GM18858 (cell line): ENCODE measurements at regions not wholly inside any gene's neighbourhood (a gene's known extent, or its start where the extent isn't known, plus 50 kb on each side); places are given as distances from the start of the nearest gene placed in this dataset.

Experiments
- ATAC-seq: cut with Tn5 transposase; IDR thresholded peaks from one replicate; pipeline ENCODE4 v1.9.1; 2021; ENCODE audit not compliant: unreplicated experiment

DNA sequence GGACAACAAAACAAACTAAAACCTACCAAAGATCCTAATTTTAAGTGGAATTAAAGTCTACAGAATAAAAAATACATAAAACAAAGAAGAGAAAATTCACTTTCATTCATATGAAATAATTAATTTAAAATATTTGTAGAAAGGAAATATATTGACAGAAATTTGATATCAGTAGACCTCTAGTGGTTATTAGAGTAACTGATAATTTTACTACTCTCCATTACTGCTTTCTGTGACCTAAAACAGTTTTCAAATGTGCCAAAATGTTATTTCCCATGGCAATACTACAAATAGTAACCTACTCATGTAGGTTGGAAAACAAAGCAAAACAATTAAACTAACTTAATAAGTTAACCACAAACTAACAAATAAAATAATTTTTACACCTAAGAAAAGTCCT lies 147.1 kb downstream of the NOL4 start:
- ATAC-seq: no peak

DNA sequence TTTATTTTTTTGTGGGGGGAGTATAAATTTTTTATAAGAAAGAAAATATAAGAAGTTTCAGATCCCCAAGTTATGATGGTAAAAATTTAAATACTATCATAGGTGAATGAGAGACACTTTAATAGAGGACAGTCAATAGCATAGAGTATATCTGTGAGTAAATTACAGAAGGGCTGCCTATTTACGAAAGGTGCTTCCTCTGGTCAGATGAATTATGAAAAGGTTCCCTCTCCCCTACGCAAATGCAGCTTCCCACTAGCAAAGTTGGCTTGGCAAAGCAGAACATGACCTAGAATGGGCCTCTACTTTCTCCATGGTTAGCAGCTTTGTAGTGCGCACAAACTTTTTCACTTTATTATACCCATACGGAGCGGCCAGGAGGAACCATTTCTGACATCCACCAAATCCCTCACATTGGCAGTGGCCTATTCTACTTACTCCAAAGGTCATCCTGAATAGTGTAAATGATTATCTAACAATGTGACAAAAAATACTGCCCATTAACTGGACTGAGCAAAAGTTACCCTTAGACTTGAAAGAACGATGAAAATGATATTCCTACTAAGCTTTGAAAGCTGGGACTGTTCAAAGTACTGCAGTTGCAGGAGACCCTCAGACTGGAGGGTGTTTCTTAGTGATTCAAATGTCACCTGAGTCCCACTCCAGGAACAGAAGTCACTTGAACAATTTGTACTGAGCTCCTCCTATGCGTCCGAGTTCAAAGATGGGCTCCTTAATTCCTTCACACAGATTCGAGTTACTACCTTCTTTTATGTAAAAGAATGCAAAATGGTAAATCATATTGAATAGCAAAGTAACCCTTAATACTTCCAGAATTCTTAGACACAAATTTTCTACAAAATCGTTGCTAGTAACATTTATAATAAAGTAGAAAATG lies 148.5 kb downstream of the NOL4 start:
- ATAC-seq: no peak

DNA sequence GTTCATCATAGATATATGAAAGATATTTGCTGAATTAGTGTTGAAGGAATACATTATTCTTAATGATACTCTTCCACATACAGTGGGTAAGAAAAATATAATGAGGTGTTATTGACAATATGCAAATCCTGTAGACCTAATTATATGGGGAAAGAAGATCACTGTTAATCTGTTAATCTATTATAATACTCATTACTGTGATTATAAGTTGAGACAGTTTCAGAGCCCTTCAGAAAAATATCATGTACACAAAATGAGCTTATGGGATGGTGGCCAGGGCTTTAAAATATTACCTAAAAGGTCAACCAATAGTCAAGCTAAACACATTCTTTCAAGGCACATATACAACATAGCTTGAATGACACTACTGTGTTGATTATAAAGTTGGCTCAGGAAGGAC lies 163.5 kb downstream of the NOL4 start:
- ATAC-seq: no peak

DNA sequence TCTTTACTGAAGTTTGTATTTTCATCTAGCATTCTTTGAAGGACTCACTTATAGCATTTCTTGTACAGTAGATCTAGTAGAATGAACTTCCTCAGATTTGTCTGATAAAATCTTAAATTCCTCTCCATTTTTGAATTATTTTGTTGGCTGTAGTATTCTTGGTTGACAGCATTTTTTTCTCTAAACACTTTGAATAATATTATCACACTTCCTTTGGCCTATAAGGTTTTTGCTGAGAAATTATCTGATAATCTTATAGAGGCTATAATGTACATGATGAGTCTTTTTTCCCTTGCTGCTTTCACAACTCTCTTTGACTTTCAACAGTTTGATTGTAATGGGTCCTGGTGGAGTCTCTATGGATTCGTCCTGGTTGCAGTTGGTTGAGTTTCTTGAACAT lies 169.5 kb downstream of the NOL4 start:
- no peak for ATAC-seq

DNA sequence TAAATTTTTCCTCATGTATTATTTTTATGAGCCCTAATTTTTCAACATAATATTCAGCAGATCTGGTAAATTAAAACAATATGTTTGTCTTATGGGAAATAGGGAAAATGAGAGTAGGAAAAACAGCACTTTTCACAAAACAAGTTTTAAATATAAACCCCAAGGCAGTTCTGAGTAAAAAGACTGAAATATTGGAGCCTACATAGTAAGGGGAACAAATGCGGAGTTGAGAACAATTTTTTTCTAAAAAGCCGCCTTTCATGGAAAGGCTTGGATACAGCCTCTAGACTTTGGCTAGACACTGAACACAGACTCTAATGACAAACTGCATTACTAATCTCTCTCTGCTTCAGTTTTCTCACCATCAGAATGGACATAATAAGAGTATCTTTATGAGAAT lies 174.1 kb downstream of the NOL4 start:
- ATAC-seq: no peak

DNA sequence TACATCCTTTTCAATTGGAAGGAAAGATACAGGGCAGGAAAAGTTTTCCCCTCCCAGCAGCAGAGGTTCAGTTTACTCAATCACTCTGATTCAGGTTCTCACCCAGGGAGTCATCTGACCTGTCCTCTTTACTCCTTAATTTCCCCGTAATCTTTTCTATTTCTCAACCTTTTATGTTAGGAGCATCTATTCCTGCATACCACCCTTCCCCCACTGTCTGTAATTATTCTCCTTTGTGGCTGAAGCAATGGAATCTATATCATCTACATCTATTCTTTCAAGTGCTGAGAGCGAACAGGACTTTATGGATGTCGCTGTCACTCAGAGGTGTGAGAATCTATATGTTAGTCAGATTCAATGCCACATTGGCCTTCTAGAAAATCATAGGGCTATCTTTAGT lies 175.2 kb downstream of the NOL4 start:
- no peak for ATAC-seq

DNA sequence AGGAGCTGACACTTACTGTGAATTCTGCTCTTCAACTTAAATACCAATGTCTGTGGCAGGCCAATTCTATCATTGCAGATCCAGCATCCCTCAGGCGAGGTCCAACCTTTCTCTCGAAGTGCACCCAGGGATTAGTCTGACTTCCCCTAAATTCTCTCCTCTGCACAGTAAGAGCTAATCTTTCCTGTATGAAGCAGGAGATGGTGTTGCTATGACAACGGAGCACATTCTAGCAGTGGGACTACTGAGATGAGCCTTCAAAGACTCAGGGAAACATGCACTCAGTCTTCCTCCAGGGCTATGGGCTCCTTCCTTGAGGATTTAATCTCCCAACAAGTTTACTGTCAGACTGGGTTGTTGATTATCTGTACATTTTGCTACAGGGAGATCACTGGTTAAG lies 176.3 kb downstream of the NOL4 start:
- no peak for ATAC-seq

DNA sequence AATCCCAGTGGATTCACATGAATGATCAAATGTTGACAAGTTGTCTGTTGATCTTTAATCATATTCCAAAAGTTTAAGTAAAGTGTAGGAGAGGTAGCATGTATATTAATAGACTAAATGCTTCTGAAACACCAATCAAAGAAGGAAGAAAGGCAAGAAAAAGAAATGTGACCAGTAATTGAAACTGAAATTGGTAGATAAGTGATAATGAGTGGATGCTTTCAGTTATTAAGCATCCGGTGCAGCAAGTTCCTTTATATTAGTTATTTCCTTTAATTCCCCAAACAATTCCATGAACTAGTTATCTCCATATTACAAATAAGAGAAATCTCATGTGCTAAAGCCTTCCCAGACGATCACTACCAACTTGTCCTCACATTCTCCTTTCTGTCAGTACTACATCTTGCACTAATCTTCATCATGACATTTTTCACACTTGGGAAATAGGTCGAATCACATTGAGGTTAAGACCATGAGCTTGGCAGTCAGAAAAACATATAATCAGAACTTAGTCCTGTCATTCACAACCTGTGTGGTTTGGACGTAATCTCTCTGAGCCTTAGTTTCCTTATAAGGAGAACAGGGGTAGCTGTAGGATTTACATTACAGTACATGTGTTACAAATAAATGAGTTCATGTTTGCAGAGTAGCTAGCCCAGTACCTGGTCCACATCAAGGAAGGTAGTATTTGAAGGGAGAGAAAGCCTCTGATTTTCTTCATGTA lies 182.1 kb downstream of the NOL4 start:
- ATAC-seq: no peak

DNA sequence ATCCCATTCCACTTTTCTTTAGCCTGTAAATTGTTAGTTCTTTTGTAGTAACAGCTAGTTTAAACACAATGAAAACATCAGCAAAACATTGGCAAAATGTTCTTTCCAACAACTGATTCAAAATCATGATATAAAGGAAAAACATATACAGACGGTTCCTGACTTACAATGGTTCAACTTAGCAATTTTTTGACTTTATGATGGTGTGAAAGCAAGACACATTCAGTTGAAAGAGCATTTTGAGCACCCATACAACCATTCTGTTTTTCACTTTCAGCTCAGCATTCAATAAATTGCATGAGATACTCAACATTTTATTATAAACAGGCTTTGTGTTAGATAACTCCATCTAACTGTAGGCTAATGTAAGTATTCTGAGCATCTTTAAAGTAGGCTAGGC lies 185.1 kb downstream of the NOL4 start:
- no peak for ATAC-seq

DNA sequence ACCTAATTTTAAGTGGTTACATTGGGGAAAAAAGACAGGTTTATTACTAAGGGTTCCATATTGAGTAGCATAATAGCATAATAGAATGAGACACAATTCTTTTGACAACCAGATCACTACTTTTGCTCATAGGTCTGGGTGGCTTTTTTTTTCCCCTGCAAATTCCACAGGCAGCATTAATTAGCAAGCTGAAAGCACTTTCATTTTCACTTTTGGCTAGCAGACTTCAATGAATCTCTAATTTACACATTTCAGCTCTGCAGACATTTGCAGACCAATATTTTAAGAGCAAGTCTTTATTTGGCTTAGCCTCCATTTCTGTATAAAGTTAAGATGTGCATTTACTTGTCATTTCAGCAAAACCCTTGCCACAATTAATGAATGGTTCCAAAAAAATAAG lies 185.5 kb downstream of the NOL4 start:
- ATAC-seq: no peak

DNA sequence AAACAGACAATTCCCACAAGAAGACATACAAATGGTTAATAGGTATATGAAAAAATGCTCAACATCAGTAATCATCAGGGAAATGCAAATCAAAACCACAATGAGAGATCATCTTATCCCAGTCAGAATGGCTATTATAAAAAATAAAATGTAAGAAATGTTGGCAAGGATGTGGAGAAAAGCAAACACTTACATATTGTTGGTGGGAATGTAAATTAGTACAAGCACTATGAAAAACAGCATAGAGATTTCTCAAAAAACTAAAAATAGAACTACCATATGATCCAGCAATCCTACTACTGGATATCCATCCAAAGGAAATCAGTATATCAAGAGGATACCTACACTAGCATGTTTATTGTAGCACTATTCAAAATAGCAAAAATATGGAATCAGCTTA lies 186.6 kb downstream of the NOL4 start:
- ATAC-seq: no peak

DNA sequence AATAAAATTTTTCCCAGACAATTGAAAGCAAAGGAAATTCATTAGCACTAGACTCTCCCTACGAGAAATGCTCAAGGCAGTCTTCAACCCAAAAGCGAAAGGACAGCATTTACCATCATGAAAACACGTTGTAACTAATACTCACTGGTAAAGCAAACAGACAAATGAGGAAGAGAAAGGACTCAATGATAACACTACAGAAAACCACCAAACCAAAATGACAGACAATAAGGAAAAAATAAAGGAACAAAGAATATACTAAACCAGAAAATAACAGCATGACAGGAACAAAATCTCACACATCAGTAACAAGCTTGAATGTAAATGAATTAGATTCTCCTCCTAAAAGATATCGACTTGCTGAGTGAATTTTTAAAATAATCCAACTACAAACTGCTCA lies 190.7 kb downstream of the NOL4 start:
- ATAC-seq: peak; percentile 44

DNA sequence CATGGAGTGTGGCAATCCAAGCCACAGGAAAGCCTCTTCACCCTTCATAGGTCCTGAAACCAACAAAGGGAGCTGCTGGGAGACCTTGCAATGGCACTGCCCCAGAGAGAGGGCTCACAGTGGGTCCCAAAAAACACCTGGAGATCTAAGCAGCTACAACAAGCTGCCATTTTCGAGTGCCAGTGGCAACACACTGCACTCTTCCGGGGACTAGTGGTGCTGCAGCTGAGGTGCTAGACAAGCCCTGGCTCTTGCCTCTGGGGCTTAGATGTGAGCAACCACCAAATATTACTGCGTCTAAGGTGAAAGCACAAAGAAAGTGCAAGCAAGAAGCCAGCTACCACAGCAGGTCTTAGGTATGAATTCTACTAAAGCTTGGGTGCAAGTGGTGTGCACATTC lies 192.9 kb downstream of the NOL4 start:
- no peak for ATAC-seq

DNA sequence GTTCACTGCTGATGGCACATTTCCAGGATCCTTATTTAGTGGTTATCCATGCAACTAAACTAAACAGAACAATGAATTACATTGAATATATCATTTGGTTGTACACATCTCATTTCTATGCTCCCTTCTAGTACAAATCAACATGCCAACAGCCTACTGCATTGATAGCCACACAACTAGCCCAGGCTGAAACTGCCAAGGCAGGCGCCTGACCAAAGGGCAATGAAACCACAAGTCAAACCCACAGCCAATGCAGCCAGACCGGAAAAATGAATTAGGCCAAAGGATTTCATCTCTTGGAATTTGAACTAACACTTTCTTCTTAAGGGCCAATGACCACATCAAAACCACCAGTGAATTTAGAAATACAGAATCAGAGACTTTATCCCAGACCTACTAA lies 196.4 kb downstream of the NOL4 start:
- ATAC-seq: no peak

DNA sequence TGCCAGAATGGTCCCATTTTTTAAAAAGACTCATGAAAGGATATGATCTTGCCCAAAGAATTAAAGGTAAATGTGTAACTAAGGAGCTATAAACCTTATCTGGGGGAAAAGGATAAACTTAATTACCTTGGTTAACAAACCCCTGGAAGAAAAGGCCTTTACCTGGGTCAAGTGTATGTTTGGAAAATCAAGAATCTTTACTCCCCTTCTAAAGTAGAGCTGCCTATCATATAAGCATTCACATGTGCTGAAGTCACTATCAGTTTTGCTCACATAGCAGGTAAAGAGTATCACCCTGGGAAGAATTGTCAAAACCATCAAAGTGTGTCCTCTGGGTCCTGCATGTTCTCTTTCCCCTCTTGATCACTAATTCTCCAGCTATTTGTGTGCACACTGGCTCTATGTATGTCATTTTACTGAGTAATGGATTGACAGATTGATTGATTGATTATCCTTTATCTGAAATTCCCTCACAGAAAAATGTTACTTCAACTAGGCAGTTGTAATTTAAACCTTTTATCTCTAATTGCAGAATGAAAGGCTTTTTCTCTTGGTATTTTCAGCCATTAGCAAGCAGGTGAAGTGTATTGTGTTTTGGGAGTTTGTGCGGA lies 199.4 kb downstream of the NOL4 start:
- no peak for ATAC-seq

DNA sequence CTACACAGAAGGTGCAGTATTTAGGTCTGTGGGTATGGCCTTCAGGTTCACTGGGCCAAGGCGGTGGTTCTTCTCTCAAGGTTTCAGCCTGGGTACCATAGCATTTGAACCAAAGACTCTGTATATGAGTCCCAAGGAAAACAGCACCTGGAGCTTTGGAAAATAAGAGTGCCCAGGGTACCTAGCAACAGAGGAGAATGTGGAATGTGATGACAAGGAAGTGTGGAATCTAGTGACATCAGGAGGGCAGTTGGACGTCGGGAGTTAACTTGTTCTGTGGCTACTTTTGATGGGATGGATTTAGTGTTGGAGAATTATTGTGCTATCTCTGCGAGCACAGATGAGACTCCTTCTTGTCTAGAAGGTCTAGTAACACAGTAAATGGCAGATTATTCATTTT lies 201.2 kb downstream of the NOL4 start:
- ATAC-seq: no peak

DNA sequence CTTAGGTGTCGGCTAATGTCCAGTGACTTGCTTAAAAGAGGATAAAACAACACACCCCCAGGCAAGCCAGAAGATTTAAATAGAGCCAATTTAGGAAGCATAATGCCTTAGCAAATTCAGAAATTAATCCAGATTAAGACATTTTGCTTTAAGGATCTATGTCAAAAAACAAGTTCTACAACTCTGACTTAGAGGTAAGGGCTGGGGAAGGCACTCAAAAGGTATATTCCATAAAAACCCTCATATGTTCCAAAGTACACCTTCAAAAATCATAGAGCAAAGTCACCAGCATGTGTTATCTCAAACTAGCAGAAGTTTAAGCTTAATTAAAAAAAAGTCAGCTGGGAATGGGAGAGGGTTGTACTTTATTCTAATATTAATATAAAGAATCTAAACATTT lies 206.4 kb downstream of the NOL4 start:
- no peak for ATAC-seq

DNA sequence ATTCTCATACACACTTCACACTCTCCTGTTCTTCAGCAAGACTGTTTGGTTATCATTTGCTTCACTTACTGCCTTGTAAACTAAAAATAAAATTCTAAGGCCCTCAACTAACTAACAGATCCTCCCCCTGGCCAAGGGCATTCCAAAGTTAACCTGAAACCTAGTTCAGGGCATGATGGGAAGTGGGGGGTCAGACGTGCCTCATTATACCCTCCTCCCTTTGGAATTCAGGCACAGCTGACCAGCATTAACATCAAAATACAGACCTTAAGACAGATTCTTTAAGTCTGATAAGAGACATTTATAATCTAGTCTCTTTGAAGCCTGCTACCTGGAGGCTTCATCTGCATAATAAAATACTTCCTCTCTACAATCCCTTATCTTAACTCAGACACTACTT lies 221.0 kb downstream of the NOL4 start:
- ATAC-seq: no peak

DNA sequence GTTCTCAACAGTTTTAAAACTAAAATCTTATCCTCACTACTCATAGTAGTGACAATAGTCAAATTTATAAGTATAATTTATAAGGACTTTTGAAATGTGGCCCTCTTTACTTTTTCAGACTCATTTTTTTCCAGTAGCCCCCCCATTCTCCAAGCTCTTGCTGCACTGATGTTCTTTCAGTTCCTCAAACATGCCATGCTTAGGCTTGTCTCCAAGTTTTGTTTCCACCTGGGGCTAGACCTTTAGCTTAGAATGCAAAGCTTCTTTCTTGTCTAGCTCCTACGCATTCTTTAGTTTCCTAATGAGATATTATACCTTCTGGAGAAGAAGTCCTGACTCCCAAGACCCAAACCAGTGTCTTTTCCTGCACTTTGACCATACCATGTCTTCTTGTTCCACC lies 222.6 kb downstream of the NOL4 start:
- no peak for ATAC-seq

DNA sequence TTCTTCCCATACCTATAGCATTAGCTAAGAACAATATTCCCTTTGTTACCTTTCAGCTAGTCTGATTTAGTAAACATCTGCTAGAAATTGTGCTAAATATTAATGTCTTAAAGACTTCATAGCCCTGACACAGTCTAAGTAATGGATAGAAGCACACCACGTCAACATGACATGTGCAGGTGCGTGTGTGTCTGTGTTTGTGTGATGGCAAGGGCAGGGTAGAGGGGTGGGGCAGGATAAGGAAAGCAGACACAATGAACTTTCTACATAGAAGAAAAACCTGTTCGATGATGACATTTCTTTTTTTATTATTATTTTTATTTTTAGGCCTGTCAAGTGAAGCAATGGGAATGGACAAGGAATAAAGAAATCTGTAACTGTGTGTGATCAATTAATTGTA lies 223.3 kb downstream of the NOL4 start:
- ATAC-seq: no peak

DNA sequence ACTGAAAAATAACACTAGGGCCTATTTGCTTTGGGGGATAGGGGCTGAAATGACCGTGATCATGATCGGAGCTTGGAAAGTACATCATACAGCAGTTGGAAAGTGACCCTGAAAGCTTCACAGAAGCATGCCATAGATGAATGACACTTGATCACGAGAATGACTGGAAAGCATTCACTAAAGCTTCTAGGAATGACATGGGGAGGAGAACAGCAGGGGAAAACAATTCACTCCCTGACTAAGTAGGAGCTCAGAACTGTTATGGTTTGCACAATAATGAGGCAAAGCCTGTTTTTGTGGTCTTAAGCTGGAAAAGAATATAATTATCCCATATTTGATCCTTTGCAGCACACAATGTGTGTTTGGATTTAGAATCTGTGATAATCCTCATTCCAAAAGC lies 237.5 kb downstream of the NOL4 start:
- no peak for ATAC-seq

DNA sequence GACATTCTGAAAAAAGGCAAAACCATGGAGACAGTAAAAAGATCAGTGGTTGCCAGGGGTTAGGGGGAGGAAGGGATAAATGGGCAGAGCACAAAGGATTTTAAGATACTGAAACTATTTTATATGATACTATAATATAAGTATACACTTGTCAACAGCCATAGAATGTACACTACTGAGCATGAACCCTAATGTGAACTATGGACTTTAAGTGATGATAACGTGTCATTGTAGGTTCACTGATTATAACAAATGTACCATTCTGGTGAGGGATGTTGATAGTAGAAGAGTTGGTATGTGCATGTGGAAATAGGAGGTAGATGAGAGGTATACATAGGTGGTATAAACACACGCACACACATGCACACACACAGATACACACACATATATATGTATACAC lies 241.6 kb downstream of the NOL4 start:
- no peak for ATAC-seq
